Transverse colon (tissue), 4 donors: ENCODE measurements at regions not wholly inside any gene's neighbourhood (a gene's known extent, or its start where the extent isn't known, plus 50 kb on each side); places are given as distances from the start of the nearest gene placed in this dataset.
"Not testable (repeated sequence)": the region's sequence is repeated elsewhere in the genome, so short reads cannot be mapped to it uniquely, and the experiment has no call there.

Source experiments
- POLR2A ChIP-seq: fragments of 450-650 bp; IDR thresholded peaks from one replicate; pipeline ENCODE4 v1.6.1; 2016; ENCODE audit warnings: antibody characterized with exemption, mild to moderate bottlenecking, moderate library complexity
- POLR2AphosphoS5 ChIP-seq, 3 donors: sonication (generic); formaldehyde crosslinking; IDR thresholded peaks; one replicate each; pipeline ENCODE4 v1.6.1; 2016; ENCODE audit warnings: antibody characterized with exemption in 3 of 3
- TF ChIP-seq, protein P1 (sequence below), 5 experiments: fragments of 200-600 bp in 3 of 5; fragments of 450-650 bp in 2 of 5; sonication (generic) in 3 of 5; IDR thresholded peaks; 1 replicate in 2 of 5; 2 replicates in 3 of 5; pipeline ENCODE4 v1.5.1; 2016 to 2017; ENCODE audit warnings: antibody characterized with exemption in 5 of 5, inconsistent platforms in 3 of 5, mild to moderate bottlenecking in 2 of 5, moderate library complexity in 1 of 5

DNA sequence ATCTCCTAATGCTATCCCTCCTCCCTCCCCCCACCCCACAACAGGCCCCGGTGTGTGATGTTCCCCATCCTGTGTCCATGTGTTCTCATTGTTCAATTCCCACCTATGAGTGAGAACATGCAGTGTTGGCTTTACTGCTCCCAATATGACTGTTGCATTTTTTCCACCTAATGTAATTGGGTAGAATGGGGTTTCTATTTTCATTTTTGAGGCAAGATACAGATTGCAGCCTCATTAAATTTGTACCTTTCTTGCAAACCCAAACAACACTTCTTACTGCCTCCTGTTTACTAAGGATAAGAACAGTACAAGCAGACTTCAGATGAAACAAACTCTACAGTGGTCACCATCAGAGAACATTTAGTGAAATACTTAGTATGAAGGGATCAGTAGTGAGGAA is 187.0 kb upstream of the RPL34 start:
- TF ChIP-seq POLR2AphosphoS5 (IDR thresholded peaks at IDR 0.05); POLR2A: not testable (repeated sequence)
- TF ChIP-seq, protein P1, sequence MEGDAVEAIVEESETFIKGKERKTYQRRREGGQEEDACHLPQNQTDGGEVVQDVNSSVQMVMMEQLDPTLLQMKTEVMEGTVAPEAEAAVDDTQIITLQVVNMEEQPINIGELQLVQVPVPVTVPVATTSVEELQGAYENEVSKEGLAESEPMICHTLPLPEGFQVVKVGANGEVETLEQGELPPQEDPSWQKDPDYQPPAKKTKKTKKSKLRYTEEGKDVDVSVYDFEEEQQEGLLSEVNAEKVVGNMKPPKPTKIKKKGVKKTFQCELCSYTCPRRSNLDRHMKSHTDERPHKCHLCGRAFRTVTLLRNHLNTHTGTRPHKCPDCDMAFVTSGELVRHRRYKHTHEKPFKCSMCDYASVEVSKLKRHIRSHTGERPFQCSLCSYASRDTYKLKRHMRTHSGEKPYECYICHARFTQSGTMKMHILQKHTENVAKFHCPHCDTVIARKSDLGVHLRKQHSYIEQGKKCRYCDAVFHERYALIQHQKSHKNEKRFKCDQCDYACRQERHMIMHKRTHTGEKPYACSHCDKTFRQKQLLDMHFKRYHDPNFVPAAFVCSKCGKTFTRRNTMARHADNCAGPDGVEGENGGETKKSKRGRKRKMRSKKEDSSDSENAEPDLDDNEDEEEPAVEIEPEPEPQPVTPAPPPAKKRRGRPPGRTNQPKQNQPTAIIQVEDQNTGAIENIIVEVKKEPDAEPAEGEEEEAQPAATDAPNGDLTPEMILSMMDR (IDR thresholded peaks at IDR 0.05), result not testable (repeated sequence)
